Stimulated activated naive CD8-positive, alpha-beta T cell treated with anti-CD3 and anti-CD28 coated beads, Interleukin-15, Interleukin-2, amounts not matched to agents 100 ng/mL and 50 ng/mL, for 24 hours (primary cell): ENCODE measurements at regions not wholly inside any gene's neighbourhood (a gene's known extent, or its start where the extent isn't known, plus 50 kb on each side); places are given as distances from the start of the nearest gene placed in this dataset.

ENCODE experiments used
- H3K27ac Mint-ChIP-seq: one replicate; pipeline ENCODE4 v1.8.0; 2021; ENCODE audit warnings: mild to moderate bottlenecking, mixed read lengths
- H3K27me3 Mint-ChIP-seq: one replicate; pipeline ENCODE4 v1.8.0; 2021; ENCODE audit warnings: mixed read lengths
- H3K36me3 Mint-ChIP-seq: one replicate; pipeline ENCODE4 v1.8.0; 2021; ENCODE audit warnings: low read depth, mixed read lengths
- H3K4me1 Mint-ChIP-seq: one replicate; pipeline ENCODE4 v1.8.0; 2021; ENCODE audit warnings: low read depth, mixed read lengths
- H3K4me3 Mint-ChIP-seq: one replicate; pipeline ENCODE4 v1.8.0; 2021; ENCODE audit warnings: mild to moderate bottlenecking, mixed read lengths
- H3K9me3 Mint-ChIP-seq: one replicate; pipeline ENCODE4 v1.8.0; 2021; ENCODE audit warnings: mixed read lengths

- H3K27ac Mint-ChIP-seq: no peak overlapping the region
- no peaks in the 10 kb centered on the region for H3K27me3 Mint-ChIP-seq
- no peaks in the 10 kb centered on the region for H3K9me3 Mint-ChIP-seq
- H3K36me3 Mint-ChIP-seq: no peaks in the 10 kb centered on the region
- no peaks in the 10 kb centered on the region for H3K4me1 Mint-ChIP-seq
- H3K4me3 Mint-ChIP-seq: no peak overlapping the region
Observed at GRCh38 chr6:15837205-15837604, 174.4 kb upstream of the DTNBP1 start.

- Mint-ChIP-seq H3K36me3 (no peaks in the 10 kb centered on the region), H3K27me3 (no peaks in the 10 kb centered on the region), H3K9me3 (no peaks in the 10 kb centered on the region), H3K4me3 (no peak overlapping the region), H3K27ac (no peak overlapping the region), H3K4me1 (no peaks in the 10 kb centered on the region)
Observed at GRCh38 chr6:15832841-15833240, 170.0 kb upstream of the DTNBP1 start.

GRCh38 chr6:15829156-15829555, 166.3 kb upstream of the DTNBP1 start:
- no peaks in the 10 kb centered on the region for H3K4me1 Mint-ChIP-seq
- H3K27me3 Mint-ChIP-seq: peaks cover 10% of the 10 kb centered on the region
- no peaks in the 10 kb centered on the region for H3K9me3 Mint-ChIP-seq
- no peaks in the 10 kb centered on the region for H3K36me3 Mint-ChIP-seq
- no peak overlapping the region for H3K27ac Mint-ChIP-seq
- no peak overlapping the region for H3K4me3 Mint-ChIP-seq

- Mint-ChIP-seq H3K27me3 (peaks cover 10% of the 10 kb centered on the region), H3K4me3 (no peak overlapping the region), H3K27ac (no peak overlapping the region)
Observed at GRCh38 chr6:15827496-15828255, 164.8 kb upstream of the DTNBP1 start.

GRCh38 chr6:15826814-15827318, 164.0 kb upstream of the DTNBP1 start:
- Mint-ChIP-seq H3K36me3 (no peaks in the 10 kb centered on the region), H3K27me3 (peaks cover 10% of the 10 kb centered on the region), H3K9me3 (no peaks in the 10 kb centered on the region), H3K27ac (no peak overlapping the region), H3K4me1 (no peaks in the 10 kb centered on the region), H3K4me3 (no peak overlapping the region)

More at GRCh38 chr6:15827496-15828255, 164.8 kb upstream of the DTNBP1 start:
- H3K9me3 Mint-ChIP-seq: no peaks in the 10 kb centered on the region
- H3K36me3 Mint-ChIP-seq: no peaks in the 10 kb centered on the region
- no peaks in the 10 kb centered on the region for H3K4me1 Mint-ChIP-seq

- peaks cover 15% of the 10 kb centered on the region for H3K27me3 Mint-ChIP-seq
- no peak overlapping the region for H3K27ac Mint-ChIP-seq
- no peaks in the 10 kb centered on the region for H3K36me3 Mint-ChIP-seq
- H3K4me1 Mint-ChIP-seq: no peaks in the 10 kb centered on the region
- no peaks in the 10 kb centered on the region for H3K9me3 Mint-ChIP-seq
- no peak overlapping the region for H3K4me3 Mint-ChIP-seq
Observed at GRCh38 chr6:15825332-15825930, 162.6 kb upstream of the DTNBP1 start.

GRCh38 chr6:15824811-15825210, 162.0 kb upstream of the DTNBP1 start:
- no peaks in the 10 kb centered on the region for H3K4me1 Mint-ChIP-seq
- peaks cover 15% of the 10 kb centered on the region for H3K27me3 Mint-ChIP-seq
- no peak overlapping the region for H3K27ac Mint-ChIP-seq
- no peak overlapping the region for H3K4me3 Mint-ChIP-seq
- no peaks in the 10 kb centered on the region for H3K9me3 Mint-ChIP-seq
- H3K36me3 Mint-ChIP-seq: no peaks in the 10 kb centered on the region

GRCh38 chr6:15823838-15824414, 161.1 kb upstream of the DTNBP1 start:
- Mint-ChIP-seq H3K27me3 (peaks cover 15% of the 10 kb centered on the region), H3K36me3 (no peaks in the 10 kb centered on the region), H3K27ac (no peak overlapping the region), H3K9me3 (no peaks in the 10 kb centered on the region), H3K4me3 (no peak overlapping the region), H3K4me1 (no peaks in the 10 kb centered on the region)

- H3K27ac Mint-ChIP-seq: peak overlapping the region; percentile 10
- H3K27me3 Mint-ChIP-seq: peaks cover 15% of the 10 kb centered on the region
- H3K4me1 Mint-ChIP-seq: no peaks in the 10 kb centered on the region
- H3K36me3 Mint-ChIP-seq: no peaks in the 10 kb centered on the region
- H3K9me3 Mint-ChIP-seq: no peaks in the 10 kb centered on the region
- H3K4me3 Mint-ChIP-seq: no peak overlapping the region
Observed at GRCh38 chr6:15822835-15823234, 160.0 kb upstream of the DTNBP1 start.

- Mint-ChIP-seq H3K27ac (no peak overlapping the region), H3K9me3 (no peaks in the 10 kb centered on the region), H3K4me1 (no peaks in the 10 kb centered on the region), H3K36me3 (no peaks in the 10 kb centered on the region), H3K27me3 (peaks cover 8% of the 10 kb centered on the region), H3K4me3 (no peak overlapping the region)
Observed at GRCh38 chr6:15819841-15820240, 157.0 kb upstream of the DTNBP1 start.

- Mint-ChIP-seq H3K4me1 (no peaks in the 10 kb centered on the region), H3K9me3 (no peaks in the 10 kb centered on the region), H3K4me3 (no peak overlapping the region), H3K27me3 (peaks cover 11% of the 10 kb centered on the region), H3K27ac (no peak overlapping the region), H3K36me3 (no peaks in the 10 kb centered on the region)
Observed at GRCh38 chr6:15819226-15819625, 156.4 kb upstream of the DTNBP1 start.

- Mint-ChIP-seq H3K9me3 (no peaks in the 10 kb centered on the region), H3K4me1 (no peaks in the 10 kb centered on the region), H3K27ac (no peak overlapping the region), H3K36me3 (no peaks in the 10 kb centered on the region), H3K27me3 (peaks cover 15% of the 10 kb centered on the region), H3K4me3 (no peak overlapping the region)
Observed at GRCh38 chr6:15818491-15818890, 155.7 kb upstream of the DTNBP1 start.

- Mint-ChIP-seq H3K4me1 (no peaks in the 10 kb centered on the region), H3K36me3 (no peaks in the 10 kb centered on the region), H3K4me3 (no peak overlapping the region), H3K27me3 (peaks cover 15% of the 10 kb centered on the region), H3K9me3 (no peaks in the 10 kb centered on the region), H3K27ac (no peak overlapping the region)
Observed at GRCh38 chr6:15818044-15818443, 155.2 kb upstream of the DTNBP1 start.

GRCh38 chr6:15817100-15817499, 154.3 kb upstream of the DTNBP1 start:
- no peaks in the 10 kb centered on the region for H3K36me3 Mint-ChIP-seq
- no peaks in the 10 kb centered on the region for H3K4me1 Mint-ChIP-seq
- peaks cover 23% of the 10 kb centered on the region for H3K27me3 Mint-ChIP-seq
- H3K4me3 Mint-ChIP-seq: no peak overlapping the region
- no peak overlapping the region for H3K27ac Mint-ChIP-seq
- no peaks in the 10 kb centered on the region for H3K9me3 Mint-ChIP-seq

GRCh38 chr6:15816661-15817060, 153.8 kb upstream of the DTNBP1 start:
- H3K27me3 Mint-ChIP-seq: peaks cover 23% of the 10 kb centered on the region
- no peaks in the 10 kb centered on the region for H3K36me3 Mint-ChIP-seq
- H3K9me3 Mint-ChIP-seq: no peaks in the 10 kb centered on the region
- H3K27ac Mint-ChIP-seq: no peak overlapping the region
- H3K4me1 Mint-ChIP-seq: no peaks in the 10 kb centered on the region
- H3K4me3 Mint-ChIP-seq: no peak overlapping the region
